WERI-Rb-1 (cell line): ENCODE measurements at regions not wholly inside any gene's neighbourhood (a gene's known extent, or its start where the extent isn't known, plus 50 kb on each side); places are given as distances from the start of the nearest gene placed in this dataset.

Experiments used
- DNase-seq: peaks from one replicate; pipeline ENCODE4 v3.0.0-alpha.2; 2020
- H3K27ac ChIP-seq: fragments of 250-450 bp; sonication (Bioruptor Pico); 2 replicates; pipeline ENCODE4 v1.5.1; 2020; ENCODE audit warnings: mild to moderate bottlenecking, moderate library complexity
- H3K27me3 ChIP-seq: fragments of 250-450 bp; sonication (Bioruptor Pico); 2 replicates; pipeline ENCODE4 v1.5.1; 2021; ENCODE audit warnings: mild to moderate bottlenecking, low read depth, moderate library complexity; ENCODE audit not compliant: insufficient read depth, severe bottlenecking
- H3K36me3 ChIP-seq: fragments of 250-450 bp; sonication (Bioruptor Pico); 2 replicates; pipeline ENCODE4 v1.5.1; 2020; ENCODE audit warnings: mild to moderate bottlenecking, moderate library complexity
- H3K4me3 ChIP-seq: 2 replicates; pipeline ENCODE4 v1.5.1; 2011; ENCODE audit warnings: low read depth, mild to moderate bottlenecking, control low read depth, low read length
- H3K9me3 ChIP-seq: fragments of 250-450 bp; sonication (Bioruptor Pico); 2 replicates; pipeline ENCODE4 v1.5.1; 2021; ENCODE audit warnings: mild to moderate bottlenecking, moderate library complexity; ENCODE audit not compliant: severe bottlenecking
- CTCF ChIP-seq: IDR thresholded peaks from 2 replicates; pipeline ENCODE4 v1.5.1; 2011; ENCODE audit warnings: low read depth, mild to moderate bottlenecking, control low read depth, inconsistent platforms, low read length

- TF ChIP-seq CTCF = no peak
- Histone ChIP-seq H3K27ac (no peak overlapping the region), H3K27me3 (no peaks in the 10 kb centered on the region), H3K9me3 (no peaks in the 10 kb centered on the region), H3K4me3 (no peak overlapping the region), H3K36me3 (no peaks in the 10 kb centered on the region)
- DNase-seq = no peak
These were observed 115.2 kb upstream of the ITGA4 start for GRCh38 chr2:181341855-181342600.

GRCh38 chr2:181348107-181348837 is 108.9 kb upstream of the ITGA4 start:
- H3K27me3 ChIP-seq = no peaks in the 10 kb centered on the region
- DNase-seq = no peak
- no peaks in the 10 kb centered on the region for H3K36me3 ChIP-seq
- H3K4me3 ChIP-seq = no peak overlapping the region
- no peak for TF ChIP-seq CTCF
- no peaks in the 10 kb centered on the region for H3K9me3 ChIP-seq
- H3K27ac ChIP-seq = no peak overlapping the region

DNA sequence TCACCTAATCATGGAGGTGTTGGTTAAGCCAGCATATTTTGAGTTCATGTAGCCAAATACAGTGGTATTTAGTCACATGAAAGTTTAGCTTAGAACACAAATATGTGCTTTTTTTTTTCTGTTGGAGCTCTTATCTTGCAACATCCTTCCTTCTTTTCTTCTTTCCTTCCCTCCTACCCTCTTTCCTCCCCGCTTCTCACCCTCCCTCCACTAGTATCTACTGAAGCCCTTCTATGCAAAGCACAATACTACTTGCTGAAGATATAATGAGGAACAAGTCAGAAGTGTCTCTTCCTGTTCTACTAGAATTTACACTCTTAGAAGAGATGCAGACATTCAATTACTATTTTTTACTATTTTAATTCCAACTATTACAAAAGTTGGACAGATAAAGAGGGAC is 105.0 kb upstream of the ITGA4 start:
- TF ChIP-seq CTCF = no peak

GRCh38 chr2:181354626-181355025 is 102.6 kb upstream of the ITGA4 start:
- Histone ChIP-seq H3K9me3 (no peaks in the 10 kb centered on the region), H3K36me3 (no peaks in the 10 kb centered on the region), H3K27me3 (no peaks in the 10 kb centered on the region), H3K27ac (no peak overlapping the region), H3K4me3 (no peak overlapping the region)
- DNase-seq = no peak
- TF ChIP-seq CTCF = no peak

More for the DNA sequence above, 105.0 kb upstream of the ITGA4 start:
- Histone ChIP-seq H3K4me3 (no peak overlapping the region), H3K27me3 (no peaks in the 10 kb centered on the region), H3K27ac (no peak overlapping the region), H3K9me3 (no peaks in the 10 kb centered on the region), H3K36me3 (no peaks in the 10 kb centered on the region)
- no peak for DNase-seq

DNA sequence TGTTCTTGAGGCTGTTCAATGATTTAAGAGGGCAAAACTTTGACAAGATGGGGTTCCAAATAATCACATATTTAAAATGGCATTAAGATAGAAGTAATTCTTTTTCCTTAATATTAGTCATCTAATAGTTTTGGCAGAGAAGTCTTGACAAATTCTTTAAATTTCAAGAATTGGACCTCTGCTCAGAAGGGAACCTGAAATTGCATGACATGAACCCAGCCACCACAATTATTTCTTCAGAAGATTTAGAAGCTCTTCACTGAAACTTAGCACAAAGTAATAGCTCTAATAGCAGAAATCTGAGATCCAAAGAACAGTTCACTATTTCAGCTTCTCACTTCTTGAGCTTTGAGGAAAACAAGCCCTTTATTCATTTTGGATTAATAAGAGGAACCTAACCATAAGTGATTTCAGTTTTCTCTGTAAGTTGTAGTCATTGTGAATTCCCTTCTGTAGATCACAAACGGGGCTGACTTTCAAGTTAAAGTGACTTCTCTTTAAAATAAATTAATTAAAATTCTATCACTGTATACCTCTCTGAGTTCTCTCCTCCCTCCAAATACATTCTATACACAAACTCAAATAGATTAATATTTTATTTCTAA is 100.6 kb upstream of the ITGA4 start:
- Histone ChIP-seq H3K36me3 (no peaks in the 10 kb centered on the region), H3K27me3 (no peaks in the 10 kb centered on the region), H3K9me3 (no peaks in the 10 kb centered on the region), H3K4me3 (no peak overlapping the region), H3K27ac (no peak overlapping the region)
- TF ChIP-seq CTCF = no peak
- DNase-seq = no peak
